ENCODE measurements at regions not wholly inside any gene's neighbourhood (a gene's known extent, or its start where the extent isn't known, plus 50 kb on each side); places are given as distances from the start of the nearest gene placed in this dataset.

DNA sequence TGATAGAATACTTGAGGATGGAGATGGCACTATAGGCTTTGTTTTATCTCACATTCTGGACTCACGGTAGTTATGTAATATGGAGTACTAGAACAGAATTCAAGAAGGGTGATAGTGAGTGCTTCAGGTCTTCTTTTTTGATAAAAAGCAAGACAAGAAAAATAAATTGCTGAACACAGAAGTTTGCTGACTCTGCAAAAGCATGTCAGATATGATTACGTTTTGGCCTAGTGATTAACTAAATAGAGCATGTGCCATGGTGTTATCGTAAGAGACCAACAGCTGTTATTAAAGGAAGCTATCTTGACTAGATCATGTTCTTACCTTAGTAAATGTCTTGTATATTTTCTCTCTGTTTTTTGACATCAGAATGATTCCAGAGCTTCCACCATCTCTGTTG is 436.9 kb upstream of the LCORL start:
- no peak overlapping the region for H3K4me2 ChIP-seq (ENCODE audit: low read depth, low read length, poor library complexity, severe bottlenecking)
- H3F3A ChIP-seq (ENCODE audit: low read depth) = no peaks in the 10 kb centered on the region
- no peak overlapping the region for H3K9ac ChIP-seq (ENCODE audit: low read depth, low read length, poor library complexity, severe bottlenecking)
- no peaks in the 10 kb centered on the region for H3K9me2 ChIP-seq (replicated peaks; ENCODE audit: low read depth, low read length)
- no peaks in the 10 kb centered on the region for H4K20me1 ChIP-seq (ENCODE audit: insufficient read depth, low read length, poor library complexity, severe bottlenecking)
- TF ChIP-seq, protein P1, sequence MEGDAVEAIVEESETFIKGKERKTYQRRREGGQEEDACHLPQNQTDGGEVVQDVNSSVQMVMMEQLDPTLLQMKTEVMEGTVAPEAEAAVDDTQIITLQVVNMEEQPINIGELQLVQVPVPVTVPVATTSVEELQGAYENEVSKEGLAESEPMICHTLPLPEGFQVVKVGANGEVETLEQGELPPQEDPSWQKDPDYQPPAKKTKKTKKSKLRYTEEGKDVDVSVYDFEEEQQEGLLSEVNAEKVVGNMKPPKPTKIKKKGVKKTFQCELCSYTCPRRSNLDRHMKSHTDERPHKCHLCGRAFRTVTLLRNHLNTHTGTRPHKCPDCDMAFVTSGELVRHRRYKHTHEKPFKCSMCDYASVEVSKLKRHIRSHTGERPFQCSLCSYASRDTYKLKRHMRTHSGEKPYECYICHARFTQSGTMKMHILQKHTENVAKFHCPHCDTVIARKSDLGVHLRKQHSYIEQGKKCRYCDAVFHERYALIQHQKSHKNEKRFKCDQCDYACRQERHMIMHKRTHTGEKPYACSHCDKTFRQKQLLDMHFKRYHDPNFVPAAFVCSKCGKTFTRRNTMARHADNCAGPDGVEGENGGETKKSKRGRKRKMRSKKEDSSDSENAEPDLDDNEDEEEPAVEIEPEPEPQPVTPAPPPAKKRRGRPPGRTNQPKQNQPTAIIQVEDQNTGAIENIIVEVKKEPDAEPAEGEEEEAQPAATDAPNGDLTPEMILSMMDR (conservative IDR thresholded peaks at IDR 0.05; ENCODE audit: low read length) = no peak
- TF ChIP-seq EZH2phosphoT487 (IDR thresholded peaks at IDR 0.05; ENCODE audit: borderline replicate concordance) = no peak
- H3K79me2 ChIP-seq (ENCODE audit: insufficient read depth, low read length) = no peaks in the 10 kb centered on the region
- H3K27me3 ChIP-seq (ENCODE audit: insufficient read depth, low read length, poor library complexity, severe bottlenecking) = no peaks in the 10 kb centered on the region
- no peak overlapping the region for H2AFZ ChIP-seq (ENCODE audit: low read length)
- no peaks in the 10 kb centered on the region for H3K36me3 ChIP-seq (ENCODE audit: insufficient read depth, low read length)
- no peaks in the 10 kb centered on the region for H3K9me3 ChIP-seq (ENCODE audit: insufficient read depth, low read depth, low read length)
- H3K4me1 ChIP-seq (ENCODE audit: insufficient read depth, low read length, poor library complexity, severe bottlenecking) = no peaks in the 10 kb centered on the region
- no peak overlapping the region for H3K4me3 ChIP-seq (ENCODE audit: low read length, poor library complexity, severe bottlenecking)

DNA sequence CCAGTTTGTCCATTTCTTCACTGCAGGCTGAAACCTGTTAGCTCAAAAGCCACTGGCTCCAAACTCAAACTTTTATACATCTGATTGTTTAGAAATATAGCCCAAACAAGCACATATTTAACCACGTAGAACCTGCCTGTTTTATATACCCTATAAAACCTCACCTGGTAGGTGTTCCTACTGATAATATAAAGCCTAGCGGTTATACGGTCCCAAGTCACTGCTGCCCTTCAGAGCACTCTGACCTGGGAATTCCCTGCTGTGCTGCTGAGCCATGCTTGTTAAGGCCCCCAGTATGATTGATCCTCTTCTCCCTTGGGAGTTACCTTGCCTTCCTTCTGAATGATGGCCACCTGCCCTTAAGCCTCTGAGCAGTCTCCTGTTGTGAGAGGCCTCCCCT is 432.8 kb upstream of the LCORL start:
- Histone ChIP-seq H3K4me3 (ENCODE audit: low read length, poor library complexity, severe bottlenecking) (no peak overlapping the region), H2AFZ (ENCODE audit: low read length) (no peak overlapping the region), H4K20me1 (ENCODE audit: insufficient read depth, low read length, poor library complexity, severe bottlenecking) (no peaks in the 10 kb centered on the region), H3K79me2 (ENCODE audit: insufficient read depth, low read length) (no peaks in the 10 kb centered on the region), H3K4me2 (ENCODE audit: low read depth, low read length, poor library complexity, severe bottlenecking) (no peak overlapping the region), H3F3A (ENCODE audit: low read depth) (no peaks in the 10 kb centered on the region), H3K27me3 (ENCODE audit: insufficient read depth, low read length, poor library complexity, severe bottlenecking) (no peaks in the 10 kb centered on the region), H3K9me3 (ENCODE audit: insufficient read depth, low read depth, low read length) (no peaks in the 10 kb centered on the region), H3K4me1 (ENCODE audit: insufficient read depth, low read length, poor library complexity, severe bottlenecking) (no peaks in the 10 kb centered on the region), H3K9me2 (replicated peaks; ENCODE audit: low read depth, low read length) (no peaks in the 10 kb centered on the region), H3K9ac (ENCODE audit: low read depth, low read length, poor library complexity, severe bottlenecking) (no peak overlapping the region), H3K36me3 (ENCODE audit: insufficient read depth, low read length) (no peaks in the 10 kb centered on the region)
- TF ChIP-seq EZH2phosphoT487 (IDR thresholded peaks at IDR 0.05; ENCODE audit: borderline replicate concordance) = no peak
- TF ChIP-seq, protein P1 (conservative IDR thresholded peaks at IDR 0.05; ENCODE audit: low read length) = no peak

DNA sequence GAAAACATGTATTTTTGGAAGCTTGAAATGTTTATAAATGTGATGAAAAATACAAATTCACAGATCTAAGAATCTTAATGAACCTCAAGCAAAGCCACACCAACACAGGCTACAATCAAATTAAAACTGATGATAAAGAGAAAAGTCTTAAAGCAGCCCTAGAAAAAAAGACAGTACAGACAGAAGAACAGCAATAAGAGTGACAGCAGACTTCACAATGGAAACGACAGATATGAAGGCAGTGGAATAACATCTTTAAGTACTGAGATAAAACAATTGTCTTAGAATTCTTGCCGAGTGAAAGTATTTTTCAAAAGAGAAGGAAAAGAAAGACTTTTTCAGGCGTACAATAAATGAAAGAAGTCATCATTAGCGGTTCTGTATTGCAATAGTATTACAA is 423.6 kb upstream of the LCORL start:
- Histone ChIP-seq H3K9me3 (ENCODE audit: insufficient read depth, low read depth, low read length) (no peaks in the 10 kb centered on the region), H2AFZ (ENCODE audit: low read length) (no peak overlapping the region), H4K20me1 (ENCODE audit: insufficient read depth, low read length, poor library complexity, severe bottlenecking) (no peaks in the 10 kb centered on the region), H3K4me1 (ENCODE audit: insufficient read depth, low read length, poor library complexity, severe bottlenecking) (no peaks in the 10 kb centered on the region), H3K4me3 (ENCODE audit: low read length, poor library complexity, severe bottlenecking) (no peak overlapping the region), H3F3A (ENCODE audit: low read depth) (no peaks in the 10 kb centered on the region), H3K9ac (ENCODE audit: low read depth, low read length, poor library complexity, severe bottlenecking) (no peak overlapping the region), H3K9me2 (replicated peaks; ENCODE audit: low read depth, low read length) (no peaks in the 10 kb centered on the region), H3K27me3 (ENCODE audit: insufficient read depth, low read length, poor library complexity, severe bottlenecking) (no peaks in the 10 kb centered on the region), H3K4me2 (ENCODE audit: low read depth, low read length, poor library complexity, severe bottlenecking) (no peak overlapping the region), H3K36me3 (ENCODE audit: insufficient read depth, low read length) (no peaks in the 10 kb centered on the region), H3K79me2 (ENCODE audit: insufficient read depth, low read length) (no peaks in the 10 kb centered on the region)
- TF ChIP-seq, protein P1 (conservative IDR thresholded peaks at IDR 0.05; ENCODE audit: low read length) = no peak
- no peak for TF ChIP-seq EZH2phosphoT487 (IDR thresholded peaks at IDR 0.05; ENCODE audit: borderline replicate concordance)

Measured in Loucy (cell line).